Upper lobe of left lung (tissue), 6 donors: ENCODE measurements at regions not wholly inside any gene's neighbourhood (a gene's known extent, or its start where the extent isn't known, plus 50 kb on each side); places are given as distances from the start of the nearest gene placed in this dataset.

Experiments used
- ATAC-seq, 2 donors: fragments of 200-7000 bp; cut with Tn5 transposase; one replicate each; pipeline ENCODE4 v1.9.1; 2022; ENCODE audit warnings: mild to moderate bottlenecking in 2 of 2, moderate library complexity in 2 of 2; ENCODE audit not compliant: low FRiP score in 2 of 2
- DNase-seq, 2 donors: peaks; one replicate each; pipeline ENCODE4 v3.0.0-alpha.2; 2019 to 2020
- H3K27ac ChIP-seq, 4 donors: fragments of 200-600 bp; sonication (generic); one replicate each; pipeline ENCODE4 v1.5.1; 2016 to 2019
- H3K27me3 ChIP-seq, 4 donors: fragments of 200-600 bp; sonication (generic); one replicate each; pipeline ENCODE4 v1.5.1; 2017 to 2019
- H3K36me3 ChIP-seq, 4 donors: fragments of 200-600 bp; sonication (generic); one replicate each; pipeline ENCODE4 v1.5.1; 2016 to 2019
- H3K4me1 ChIP-seq, 4 donors: fragments of 200-600 bp; sonication (generic); one replicate each; pipeline ENCODE4 v1.5.1; 2018 to 2019
- H3K4me3 ChIP-seq, 4 donors: fragments of 200-600 bp; sonication (generic); one replicate each; pipeline ENCODE4 v1.5.1; 2017 to 2019; ENCODE audit warnings: mild to moderate bottlenecking in 2 of 4, moderate library complexity in 1 of 4
- H3K9me3 ChIP-seq, 4 donors: fragments of 200-600 bp; sonication (generic); one replicate each; pipeline ENCODE4 v1.5.1; 2018 to 2019
- CTCF ChIP-seq, 6 experiments: fragments of 450-650 bp in 4 of 6; fragments of 200-600 bp in 2 of 6; sonication (generic) in 2 of 6; IDR thresholded peaks; one replicate each; pipeline ENCODE4 v1.5.1; 2016 to 2019; ENCODE audit warnings: antibody characterized with exemption in 6 of 6
- EP300 ChIP-seq, 4 donors: sonication (generic); formaldehyde crosslinking; IDR thresholded peaks; one replicate each; pipeline ENCODE4 v1.5.1; 2017; ENCODE audit warnings: antibody characterized with exemption in 4 of 4, control low read depth in 2 of 4
- POLR2A ChIP-seq, 4 donors: fragments of 450-650 bp; IDR thresholded peaks; one replicate each; pipeline ENCODE4 v1.5.1; 2016 to 2017; ENCODE audit warnings: antibody characterized with exemption in 4 of 4, mild to moderate bottlenecking in 2 of 4
- POLR2AphosphoS5 ChIP-seq, 2 donors: sonication (generic); formaldehyde crosslinking; IDR thresholded peaks; one replicate each; pipeline ENCODE4 v1.5.1; 2017; ENCODE audit warnings: antibody characterized with exemption in 2 of 2
- WGBS, 2 donors: methylation state at CpG; one replicate each; pipeline ENCODE4 v1.1.5; 2017 to 2018; 5-methylcytosine and 5-hydroxymethylcytosine counted together
- donor health status: DM: no; HTN: no; CAD: no; lungs with moderate emphysema.
- donor health status: DM: no; HTN: yes; CAD: no; lungs with severe emphysema.

- Histone ChIP-seq H3K9me3 (no peaks in the 10 kb centered on the region), H3K36me3 (no peaks in the 10 kb centered on the region), H3K27ac (no peak overlapping the region), H3K27me3 (no peaks in the 10 kb centered on the region), H3K4me3 (no peak overlapping the region), H3K4me1 (peaks cover 0 to 8% (median 0%) of the 10 kb centered on the region in 4 donors)
- ATAC-seq (no peak), DNase-seq (no peak)
- TF ChIP-seq CTCF (IDR thresholded peaks at IDR 0.05) (no peak), POLR2AphosphoS5 (IDR thresholded peaks at IDR 0.05) (no peak), POLR2A (IDR thresholded peaks at IDR 0.05) (no peak), EP300 (IDR thresholded peaks at IDR 0.05) (no peak)
- WGBS, 2 donors = 87 to 96% methylated on average over 3 of the region's 3 CpGs
Measured at GRCh38 chr15:31559786-31560185, 233.2 kb downstream of the KLF13 start.

DNA sequence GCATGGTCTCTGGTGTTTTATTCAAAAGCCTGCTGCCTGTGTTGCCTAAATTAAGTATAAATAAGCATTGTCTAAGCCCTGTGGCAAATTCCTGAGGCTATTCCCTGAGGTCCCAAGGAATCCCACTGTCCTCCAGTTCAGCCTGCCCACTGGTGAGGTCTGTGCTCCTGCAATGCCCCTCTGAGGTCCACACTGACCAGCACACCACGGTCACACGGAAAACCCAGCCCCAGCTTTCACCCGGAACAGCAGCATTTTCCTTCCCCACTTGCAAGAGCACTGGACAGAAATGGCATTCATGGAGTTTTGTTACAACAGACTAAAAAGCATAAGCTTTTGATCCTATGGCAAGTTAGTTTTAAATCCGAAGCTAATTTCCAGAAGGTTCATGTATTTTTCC, 234.0 kb downstream of the KLF13 start:
- 78 to 89% methylated on average over 4 of the region's 4 CpGs for WGBS, 2 donors
- Histone ChIP-seq H3K36me3 (no peaks in the 10 kb centered on the region), H3K4me3 (no peak overlapping the region), H3K27me3 (no peaks in the 10 kb centered on the region), H3K27ac (no peak overlapping the region), H3K4me1 (no peaks in the 10 kb centered on the region), H3K9me3 (no peaks in the 10 kb centered on the region)
- DNase-seq = no peak
- TF ChIP-seq POLR2AphosphoS5 (IDR thresholded peaks at IDR 0.05) (no peak), EP300 (IDR thresholded peaks at IDR 0.05) (no peak), POLR2A (IDR thresholded peaks at IDR 0.05) (no peak), CTCF (IDR thresholded peaks at IDR 0.05) (no peak)
- no peak for ATAC-seq

DNA sequence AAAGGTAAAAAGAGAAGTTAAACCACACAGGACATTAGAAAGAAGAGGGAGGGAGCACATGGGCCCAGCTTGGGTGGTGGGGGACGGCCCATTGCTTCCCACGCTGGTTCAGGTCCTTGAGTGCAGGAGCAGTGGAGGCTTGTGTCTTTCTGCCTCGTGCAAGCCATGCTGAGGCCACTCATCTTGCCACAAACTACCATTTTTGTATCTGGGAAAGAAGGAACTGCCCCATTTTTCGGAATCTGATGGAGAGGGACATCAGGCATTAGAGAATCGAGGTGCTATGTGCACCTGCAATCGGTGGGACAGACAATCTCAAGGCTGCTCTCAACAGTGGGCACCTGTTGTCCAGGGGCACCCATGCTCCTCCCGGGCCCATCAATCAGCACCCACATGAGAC, 234.5 kb downstream of the KLF13 start:
- 90 to 92% methylated on average over 7 of the region's 7 CpGs for WGBS, 2 donors
- no peak for ATAC-seq

DNA sequence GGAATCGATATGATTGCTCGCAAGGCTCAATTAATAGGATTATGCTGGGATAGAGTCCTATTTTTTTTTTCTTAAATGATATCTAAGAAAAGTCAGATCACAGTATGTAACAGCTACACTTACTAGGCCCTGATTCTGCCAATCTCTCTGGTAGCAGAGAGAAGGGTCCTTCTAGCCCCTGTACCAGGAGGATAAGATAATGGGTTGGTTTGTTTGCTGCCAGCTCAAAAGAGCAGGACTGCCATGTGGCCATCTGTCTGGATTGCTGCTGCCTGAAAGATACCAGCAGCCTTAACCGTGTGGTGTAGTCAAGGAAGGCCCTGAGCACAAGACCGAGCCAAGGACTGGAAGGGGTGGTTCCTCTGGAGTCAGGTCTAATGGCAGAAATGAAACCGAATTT, 236.4 kb downstream of the KLF13 start:
- WGBS, 2 donors = 92% methylated on average over 5 of the region's 5 CpGs

More for the DNA sequence above, 234.5 kb downstream of the KLF13 start:
- no peaks in the 10 kb centered on the region for H3K36me3 ChIP-seq
- TF ChIP-seq CTCF (IDR thresholded peaks at IDR 0.05) = no peak
- TF ChIP-seq POLR2AphosphoS5 (IDR thresholded peaks at IDR 0.05) = no peak
- no peak for TF ChIP-seq EP300 (IDR thresholded peaks at IDR 0.05)
- TF ChIP-seq POLR2A (IDR thresholded peaks at IDR 0.05) = no peak
- H3K9me3 ChIP-seq = no peaks in the 10 kb centered on the region
- no peak for DNase-seq
- no peak overlapping the region for H3K27ac ChIP-seq
- H3K4me1 ChIP-seq = no peaks in the 10 kb centered on the region
- H3K4me3 ChIP-seq = no peak overlapping the region
- H3K27me3 ChIP-seq = no peaks in the 10 kb centered on the region

More for the DNA sequence above, 236.4 kb downstream of the KLF13 start:
- Histone ChIP-seq H3K27ac (no peak overlapping the region), H3K36me3 (no peaks in the 10 kb centered on the region), H3K9me3 (no peaks in the 10 kb centered on the region), H3K27me3 (no peaks in the 10 kb centered on the region), H3K4me1 (no peaks in the 10 kb centered on the region), H3K4me3 (no peak overlapping the region)
- TF ChIP-seq EP300 (IDR thresholded peaks at IDR 0.05) = no peak
- no peak for TF ChIP-seq POLR2A (IDR thresholded peaks at IDR 0.05)
- no peak for TF ChIP-seq POLR2AphosphoS5 (IDR thresholded peaks at IDR 0.05)
- no peak for TF ChIP-seq CTCF (IDR thresholded peaks at IDR 0.05)
- DNase-seq = no peak
- no peak for ATAC-seq
